GM12878 (cell line): ENCODE measurements at regions not wholly inside any gene's neighbourhood (a gene's known extent, or its start where the extent isn't known, plus 50 kb on each side); places are given as distances from the start of the nearest gene placed in this dataset.

ENCODE experiments used
- ATAC-seq: fragments of 200-7000 bp; cut with Tn5 transposase; 3 replicates; pipeline ENCODE4 v1.9.1; 2020; ENCODE audit warnings: mild to moderate bottlenecking, moderate library complexity
- BruUV-seq: library from RNA; stranded (reverse); fragments of 400-500 nt; replicated peaks from 2 replicates; lab custom pipeline; 2021; lab: Mats Ljungman, UMichigan
- CTCF ChIA-PET: fragments of 300-600 bp; sonication (Branson Sonifier 250); formaldehyde crosslinking; extraction: SDS; loops from one replicate; lab custom pipeline; 2021; ENCODE audit warnings: inconsistent platforms; lab: Yijun Ruan, JAX
- POLR2A ChIA-PET: fragments of 350-600 bp; formaldehyde crosslinking; extraction: SDS; loops from one replicate; lab custom pipeline; 2021; ENCODE audit warnings: inconsistent platforms; lab: Charles Lee
- RAD21 ChIA-PET: fragments of 300-600 bp; sonication (Branson Sonifier 250); formaldehyde crosslinking; loops from one replicate; lab custom pipeline; 2023; ENCODE audit warnings: antibody characterized with exemption; ENCODE audit not compliant: unreplicated experiment; lab: Charles Lee
- SMC1A ChIA-PET: fragments of 300-600 bp; sonication (Branson Sonifier 250); formaldehyde crosslinking; loops from one replicate; lab custom pipeline; 2023; ENCODE audit not compliant: unreplicated experiment, uncharacterized antibody; lab: Charles Lee
- DNase-seq: peaks from one replicate; pipeline ENCODE4 v3.0.0-alpha.2; 2011; ENCODE audit warnings: low read depth, low spot score
- FAIRE-seq: peaks from 3 replicates; lab custom pipeline; 2011; peaks lifted over from hg19 to GRCh38; lab: Jason Lieb, UNC
- H2AFZ ChIP-seq: 2 replicates; pipeline ENCODE4 v1.6.0; 2011; ENCODE audit warnings: low read depth, low read length, control low read depth; ENCODE audit not compliant: control insufficient read depth
- H3K27ac ChIP-seq: 2 replicates; pipeline ENCODE4 v1.5.1; 2011; ENCODE audit warnings: control low read depth; ENCODE audit not compliant: control insufficient read depth, insufficient read depth
- H3K27me3 ChIP-seq, 2 experiments: replicated peaks in 1 of 2; 2 replicates each; pipeline versions ENCODE4 v1.6.0 to v1.6.1; 2011; ENCODE audit warnings: low read length in 1 of 2; ENCODE audit not compliant: control insufficient read depth in 2 of 2, insufficient read depth in 2 of 2
- H3K36me3 ChIP-seq, 2 experiments: 2 replicates each; pipeline ENCODE4 v1.5.1; 2011; ENCODE audit warnings: low read length in 1 of 2; ENCODE audit not compliant: control insufficient read depth in 2 of 2, insufficient read depth in 2 of 2
- H3K4me1 ChIP-seq: 2 replicates; pipeline ENCODE4 v1.6.1; 2011; ENCODE audit warnings: mild to moderate bottlenecking, low read length, moderate library complexity, mixed read lengths; ENCODE audit not compliant: control insufficient read depth, insufficient read depth
- H3K4me2 ChIP-seq: 2 replicates; pipeline ENCODE4 v1.6.0; 2011; ENCODE audit warnings: control low read depth; ENCODE audit not compliant: control insufficient read depth, insufficient read depth
- H3K4me3 ChIP-seq: fragments of 200-600 bp; sonication (generic); 2 replicates; pipeline ENCODE4 v1.5.1; 2016
- H3K79me2 ChIP-seq: 2 replicates; pipeline ENCODE4 v1.6.0; 2011; ENCODE audit warnings: low read length; ENCODE audit not compliant: control insufficient read depth, insufficient read depth
- H3K9ac ChIP-seq: 2 replicates; pipeline ENCODE4 v1.8.0; 2011; ENCODE audit warnings: low read length, control low read depth, mixed read lengths; ENCODE audit not compliant: control insufficient read depth, insufficient read depth
- H3K9me3 ChIP-seq: replicated peaks from 3 replicates; pipeline ENCODE4 v1.5.1; 2011; ENCODE audit warnings: mild to moderate bottlenecking, low read length; ENCODE audit not compliant: control insufficient read depth, insufficient read depth
- H4K20me1 ChIP-seq: 2 replicates; pipeline ENCODE4 v1.6.0; 2011; ENCODE audit not compliant: control insufficient read depth, insufficient read depth
- CHD2 ChIP-seq: IDR thresholded peaks from 2 replicates; pipeline ENCODE4 v1.6.1; 2011; ENCODE audit warnings: low read depth, low read length, improper control_type of control experiment, borderline replicate concordance
- PAX5 ChIP-seq: IDR thresholded peaks from 2 replicates; pipeline ENCODE4 v1.6.1; 2011; ENCODE audit warnings: low read depth, low read length, borderline replicate concordance
- RELA ChIP-seq: fragments of 450-650 bp; IDR thresholded peaks from 2 replicates; pipeline ENCODE4 v1.8.0; 2014; ENCODE audit warnings: borderline replicate concordance; ENCODE audit not compliant: partially characterized antibody
- SIX5 ChIP-seq: IDR thresholded peaks from 2 replicates; pipeline ENCODE4 v1.6.1; 2011; ENCODE audit warnings: mild to moderate bottlenecking, low read depth, low read length, moderate library complexity; ENCODE audit not compliant: severe bottlenecking
- ZNF384 ChIP-seq: IDR thresholded peaks from 2 replicates; pipeline ENCODE4 v1.6.1; 2012; ENCODE audit warnings: low read depth, mild to moderate bottlenecking, low read length, improper control_type of control experiment, borderline replicate concordance
- whole genome bisulfite sequencing: methylation state at CpG from one replicate; pipeline ENCODE4 v1.1.6; 2016; ENCODE audit warnings: low lambda C conversion rate; ENCODE audit not compliant: insufficient replicate concordance, insufficient coverage; ENCODE audit errors: missing lambda C conversion rate; 5-methylcytosine and 5-hydroxymethylcytosine counted together
- in situ Hi-C: fragments of 300-500 bp; cut with MboI; formaldehyde crosslinking; loops from 9 replicates; pipeline ENCODE4 v1.14.3; 2018; ENCODE audit warnings: mixed read lengths
- intact Hi-C: fragments of 100-400 bp; cut with micrococcal nuclease; formaldehyde crosslinking; loops from one replicate; pipeline ENCODE4 v1.14.2; 2022; ENCODE audit not compliant: unreplicated experiment
- TF ChIP-seq, protein P1 (sequence below): fragments of 450-650 bp; IDR thresholded peaks from 2 replicates; pipeline ENCODE4 v1.6.1; 2016; ENCODE audit warnings: mild to moderate bottlenecking, moderate library complexity, borderline replicate concordance
- TF ChIP-seq, protein P2 (sequence below): fragments of 450-650 bp; formaldehyde crosslinking; IDR thresholded peaks from 2 replicates; pipeline ENCODE4 v1.4.0; 2020; ENCODE audit warnings: mild to moderate bottlenecking, moderate library complexity
- TF ChIP-seq, protein P3 (sequence below): IDR thresholded peaks from 2 replicates; pipeline ENCODE4 v1.6.1; 2011; ENCODE audit warnings: low read depth, low read length, improper control_type of control experiment, borderline replicate concordance

GRCh38 chr3:3499012-3499562 is 300.1 kb upstream of the LRRN1 start:
- H2AFZ ChIP-seq: no peak overlapping the region
- no peak overlapping the region for H3K4me2 ChIP-seq
- no peaks in the 10 kb centered on the region for H3K27me3 ChIP-seq
- no peak overlapping the region for H3K9ac ChIP-seq
- POLR2A ChIA-PET: no interaction called here
- CTCF ChIA-PET: no interaction called here
- 0% methylated on average over 1 of the region's 1 CpG for WGBS
- H3K36me3 ChIP-seq: no peaks in the 10 kb centered on the region
- no peak for TF ChIP-seq ZNF384
- no peak for TF ChIP-seq RELA
- TF ChIP-seq, protein P1, sequence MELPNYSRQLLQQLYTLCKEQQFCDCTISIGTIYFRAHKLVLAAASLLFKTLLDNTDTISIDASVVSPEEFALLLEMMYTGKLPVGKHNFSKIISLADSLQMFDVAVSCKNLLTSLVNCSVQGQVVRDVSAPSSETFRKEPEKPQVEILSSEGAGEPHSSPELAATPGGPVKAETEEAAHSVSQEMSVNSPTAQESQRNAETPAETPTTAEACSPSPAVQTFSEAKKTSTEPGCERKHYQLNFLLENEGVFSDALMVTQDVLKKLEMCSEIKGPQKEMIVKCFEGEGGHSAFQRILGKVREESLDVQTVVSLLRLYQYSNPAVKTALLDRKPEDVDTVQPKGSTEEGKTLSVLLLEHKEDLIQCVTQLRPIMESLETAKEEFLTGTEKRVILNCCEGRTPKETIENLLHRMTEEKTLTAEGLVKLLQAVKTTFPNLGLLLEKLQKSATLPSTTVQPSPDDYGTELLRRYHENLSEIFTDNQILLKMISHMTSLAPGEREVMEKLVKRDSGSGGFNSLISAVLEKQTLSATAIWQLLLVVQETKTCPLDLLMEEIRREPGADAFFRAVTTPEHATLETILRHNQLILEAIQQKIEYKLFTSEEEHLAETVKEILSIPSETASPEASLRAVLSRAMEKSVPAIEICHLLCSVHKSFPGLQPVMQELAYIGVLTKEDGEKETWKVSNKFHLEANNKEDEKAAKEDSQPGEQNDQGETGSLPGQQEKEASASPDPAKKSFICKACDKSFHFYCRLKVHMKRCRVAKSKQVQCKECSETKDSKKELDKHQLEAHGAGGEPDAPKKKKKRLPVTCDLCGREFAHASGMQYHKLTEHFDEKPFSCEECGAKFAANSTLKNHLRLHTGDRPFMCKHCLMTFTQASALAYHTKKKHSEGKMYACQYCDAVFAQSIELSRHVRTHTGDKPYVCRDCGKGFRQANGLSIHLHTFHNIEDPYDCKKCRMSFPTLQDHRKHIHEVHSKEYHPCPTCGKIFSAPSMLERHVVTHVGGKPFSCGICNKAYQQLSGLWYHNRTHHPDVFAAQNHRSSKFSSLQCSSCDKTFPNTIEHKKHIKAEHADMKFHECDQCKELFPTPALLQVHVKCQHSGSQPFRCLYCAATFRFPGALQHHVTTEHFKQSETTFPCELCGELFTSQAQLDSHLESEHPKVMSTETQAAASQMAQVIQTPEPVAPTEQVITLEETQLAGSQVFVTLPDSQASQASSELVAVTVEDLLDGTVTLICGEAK: no peak
- TF ChIP-seq, protein P2, sequence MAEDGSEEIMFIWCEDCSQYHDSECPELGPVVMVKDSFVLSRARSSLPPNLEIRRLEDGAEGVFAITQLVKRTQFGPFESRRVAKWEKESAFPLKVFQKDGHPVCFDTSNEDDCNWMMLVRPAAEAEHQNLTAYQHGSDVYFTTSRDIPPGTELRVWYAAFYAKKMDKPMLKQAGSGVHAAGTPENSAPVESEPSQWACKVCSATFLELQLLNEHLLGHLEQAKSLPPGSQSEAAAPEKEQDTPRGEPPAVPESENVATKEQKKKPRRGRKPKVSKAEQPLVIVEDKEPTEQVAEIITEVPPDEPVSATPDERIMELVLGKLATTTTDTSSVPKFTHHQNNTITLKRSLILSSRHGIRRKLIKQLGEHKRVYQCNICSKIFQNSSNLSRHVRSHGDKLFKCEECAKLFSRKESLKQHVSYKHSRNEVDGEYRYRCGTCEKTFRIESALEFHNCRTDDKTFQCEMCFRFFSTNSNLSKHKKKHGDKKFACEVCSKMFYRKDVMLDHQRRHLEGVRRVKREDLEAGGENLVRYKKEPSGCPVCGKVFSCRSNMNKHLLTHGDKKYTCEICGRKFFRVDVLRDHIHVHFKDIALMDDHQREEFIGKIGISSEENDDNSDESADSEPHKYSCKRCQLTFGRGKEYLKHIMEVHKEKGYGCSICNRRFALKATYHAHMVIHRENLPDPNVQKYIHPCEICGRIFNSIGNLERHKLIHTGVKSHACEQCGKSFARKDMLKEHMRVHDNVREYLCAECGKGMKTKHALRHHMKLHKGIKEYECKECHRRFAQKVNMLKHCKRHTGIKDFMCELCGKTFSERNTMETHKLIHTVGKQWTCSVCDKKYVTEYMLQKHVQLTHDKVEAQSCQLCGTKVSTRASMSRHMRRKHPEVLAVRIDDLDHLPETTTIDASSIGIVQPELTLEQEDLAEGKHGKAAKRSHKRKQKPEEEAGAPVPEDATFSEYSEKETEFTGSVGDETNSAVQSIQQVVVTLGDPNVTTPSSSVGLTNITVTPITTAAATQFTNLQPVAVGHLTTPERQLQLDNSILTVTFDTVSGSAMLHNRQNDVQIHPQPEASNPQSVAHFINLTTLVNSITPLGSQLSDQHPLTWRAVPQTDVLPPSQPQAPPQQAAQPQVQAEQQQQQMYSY: no peak
- no peak for TF ChIP-seq SIX5
- TF ChIP-seq, protein P3, sequence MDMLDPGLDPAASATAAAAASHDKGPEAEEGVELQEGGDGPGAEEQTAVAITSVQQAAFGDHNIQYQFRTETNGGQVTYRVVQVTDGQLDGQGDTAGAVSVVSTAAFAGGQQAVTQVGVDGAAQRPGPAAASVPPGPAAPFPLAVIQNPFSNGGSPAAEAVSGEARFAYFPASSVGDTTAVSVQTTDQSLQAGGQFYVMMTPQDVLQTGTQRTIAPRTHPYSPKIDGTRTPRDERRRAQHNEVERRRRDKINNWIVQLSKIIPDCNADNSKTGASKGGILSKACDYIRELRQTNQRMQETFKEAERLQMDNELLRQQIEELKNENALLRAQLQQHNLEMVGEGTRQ: no peak
- TF ChIP-seq CHD2: no peak
- TF ChIP-seq PAX5: no peak
- 0 out of 3 replicates have a peak, but pooled peaks have one; percentile 40 for ATAC-seq
- no peaks in the 10 kb centered on the region for H3K9me3 ChIP-seq
- SMC1A ChIA-PET: no interaction called here
- no peak overlapping the region for H3K27ac ChIP-seq
- in situ Hi-C loops: no loop called here
- RAD21 ChIA-PET: no interaction called here
- H4K20me1 ChIP-seq: no peaks in the 10 kb centered on the region
- FAIRE-seq: no peak
- H3K4me3 ChIP-seq: no peak overlapping the region
- intact Hi-C loops: no loop called here
- DNase-seq: no peak
- no TSS peak for BruUV-seq
- no peaks in the 10 kb centered on the region for H3K4me1 ChIP-seq
- no peaks in the 10 kb centered on the region for H3K79me2 ChIP-seq
